ENCODE measurements at regions not wholly inside any gene's neighbourhood (a gene's known extent, or its start where the extent isn't known, plus 50 kb on each side); places are given as distances from the start of the nearest gene placed in this dataset.

- Mint-ChIP-seq H3K9me3 (no peaks in the 10 kb centered on the region), H3K4me3 (no peak overlapping the region), H3K4me1 (no peaks in the 10 kb centered on the region), H3K27me3 (ENCODE audit: low read depth in 3 of 3) (no peaks in the 10 kb centered on the region), H3K27ac (no peak overlapping the region), H3K36me3 (no peaks in the 10 kb centered on the region)
- Histone ChIP-seq H3K79me2 (ENCODE audit: insufficient read depth, low read length) (no peaks in the 10 kb centered on the region), H3K4me2 (replicated peaks; ENCODE audit: extremely low read depth, low read length, poor library complexity, severe bottlenecking) (no peak overlapping the region), H4K20me1 (ENCODE audit: insufficient read depth, low read length) (no peaks in the 10 kb centered on the region), H3K4me1 (ENCODE audit: control insufficient read depth in 1 of 2, insufficient read depth in 2 of 2, low read length in 2 of 2) (no peaks in the 10 kb centered on the region), H3K27ac (ENCODE audit: low read depth in 1 of 2, low read length in 2 of 2) (no peak overlapping the region), H3K36me3 (replicated peaks in 1 of 2; ENCODE audit: control insufficient read depth in 1 of 2, insufficient read depth in 2 of 2, low read length in 2 of 2) (no peaks in the 10 kb centered on the region), H3K9me3 (replicated peaks in 1 of 2; ENCODE audit: control insufficient read depth in 1 of 2, insufficient read depth in 1 of 2, low read length in 2 of 2) (no peaks in the 10 kb centered on the region), H3K27me3 (ENCODE audit: control insufficient read depth in 2 of 2, insufficient read depth in 2 of 2, low read length in 2 of 2) (no peaks in the 10 kb centered on the region), H3K4me3 (replicated peaks in 1 of 3; ENCODE audit: low read depth in 2 of 3, low read length in 3 of 3) (no peak overlapping the region), H2AFZ (ENCODE audit: insufficient read depth, low read depth, low read length, poor library complexity, severe bottlenecking) (no peak overlapping the region), H3K9ac (ENCODE audit: insufficient read depth, low read length, poor library complexity, severe bottlenecking) (no peak overlapping the region)
- DNase-seq: no peak
- no CpG with 5 or more reads among the region's 3 CpGs for WGBS (ENCODE audit: insufficient coverage)
- intact Hi-C loops (cut with micrococcal nuclease): no loop called here
- no peak for TF ChIP-seq CTCF (IDR thresholded peaks at IDR 0.05)
These were observed 719.0 kb downstream of the TBC1D32 start for GRCh38 chr6:120615238-120615637.

- Histone ChIP-seq H3K4me2 (replicated peaks; ENCODE audit: extremely low read depth, low read length, poor library complexity, severe bottlenecking) (no peak overlapping the region), H3K27ac (ENCODE audit: low read depth in 1 of 2, low read length in 2 of 2) (no peak overlapping the region), H3K4me3 (replicated peaks in 1 of 3; ENCODE audit: low read depth in 2 of 3, low read length in 3 of 3) (no peak overlapping the region), H2AFZ (ENCODE audit: insufficient read depth, low read depth, low read length, poor library complexity, severe bottlenecking) (no peak overlapping the region), H3K36me3 (replicated peaks in 1 of 2; ENCODE audit: control insufficient read depth in 1 of 2, insufficient read depth in 2 of 2, low read length in 2 of 2) (no peaks in the 10 kb centered on the region), H4K20me1 (ENCODE audit: insufficient read depth, low read length) (no peaks in the 10 kb centered on the region), H3K79me2 (ENCODE audit: insufficient read depth, low read length) (no peaks in the 10 kb centered on the region), H3K9me3 (replicated peaks in 1 of 2; ENCODE audit: control insufficient read depth in 1 of 2, insufficient read depth in 1 of 2, low read length in 2 of 2) (no peaks in the 10 kb centered on the region), H3K27me3 (ENCODE audit: control insufficient read depth in 2 of 2, insufficient read depth in 2 of 2, low read length in 2 of 2) (no peaks in the 10 kb centered on the region), H3K9ac (ENCODE audit: insufficient read depth, low read length, poor library complexity, severe bottlenecking) (no peak overlapping the region), H3K4me1 (ENCODE audit: control insufficient read depth in 1 of 2, insufficient read depth in 2 of 2, low read length in 2 of 2) (no peaks in the 10 kb centered on the region)
- Mint-ChIP-seq H3K4me3 (no peak overlapping the region), H3K36me3 (no peaks in the 10 kb centered on the region), H3K4me1 (no peaks in the 10 kb centered on the region), H3K27ac (no peak overlapping the region), H3K27me3 (ENCODE audit: low read depth in 3 of 3) (no peaks in the 10 kb centered on the region), H3K9me3 (no peaks in the 10 kb centered on the region)
- TF ChIP-seq CTCF (IDR thresholded peaks at IDR 0.05): no peak
- intact Hi-C loops (cut with micrococcal nuclease): no loop called here
- WGBS (ENCODE audit: insufficient coverage): no CpG with 5 or more reads among the region's 2 CpGs
- no peak for DNase-seq
These were observed 719.6 kb downstream of the TBC1D32 start for GRCh38 chr6:120614723-120615122.
